NCI-H2107 treated with DMSO at 0.1 percent for 48 hours (cell line): ENCODE measurements at regions not wholly inside any gene's neighbourhood (a gene's known extent, or its start where the extent isn't known, plus 50 kb on each side); places are given as distances from the start of the nearest gene placed in this dataset.

ENCODE experiments used
- DNase-seq: peaks from one replicate; lab custom pipeline; 2025; ENCODE audit not compliant: unreplicated experiment; lab: John Stamatoyannopoulos, UW

DNA sequence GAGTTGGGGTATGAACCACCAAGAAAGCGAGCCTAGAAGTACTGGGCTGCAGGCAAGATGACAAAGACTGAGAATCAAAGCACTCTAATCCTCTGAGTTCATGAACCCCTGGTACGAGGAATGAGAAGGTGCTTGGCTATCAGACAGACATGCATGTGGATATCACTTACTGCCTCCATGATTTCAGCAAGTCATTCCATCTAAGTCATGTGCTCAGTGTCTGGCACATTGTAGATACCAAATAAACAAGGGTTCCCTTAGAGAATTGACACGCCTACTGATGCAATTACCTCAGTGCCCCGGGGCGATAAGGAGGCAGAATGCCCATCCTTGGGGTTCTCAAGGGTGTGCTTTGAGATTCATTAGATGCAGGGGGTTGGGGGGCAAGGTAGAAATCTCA is 125.6 kb upstream of the PKDCC start:
- no peak for DNase-seq

- no peak for DNase-seq
Observed at GRCh38 chr2:41923156-41923786, 124.5 kb upstream of the PKDCC start.

DNA sequence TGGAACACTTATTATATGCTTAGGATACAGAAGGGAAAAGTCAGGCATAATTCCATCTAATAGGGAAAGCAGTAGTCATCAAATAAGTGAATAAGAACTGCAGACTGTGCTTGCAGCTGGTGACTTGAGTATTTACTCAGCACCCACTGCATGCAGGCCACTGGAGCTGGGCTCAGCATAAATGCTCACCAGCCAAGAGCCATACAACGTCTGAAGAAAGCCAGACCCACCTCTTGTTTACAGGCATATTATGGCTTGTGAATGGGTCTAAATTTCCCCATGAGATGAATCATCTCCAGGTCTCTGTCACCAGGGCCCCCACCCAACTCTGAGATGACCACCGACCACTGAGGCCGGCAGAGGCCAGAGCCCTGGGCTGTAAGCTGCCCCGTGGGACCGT is 123.8 kb upstream of the PKDCC start:
- no peak for DNase-seq

GRCh38 chr2:41924709-41925408 is 123.0 kb upstream of the PKDCC start:
- DNase-seq = no peak

GRCh38 chr2:41925712-41926111 is 122.1 kb upstream of the PKDCC start:
- no peak for DNase-seq

DNA sequence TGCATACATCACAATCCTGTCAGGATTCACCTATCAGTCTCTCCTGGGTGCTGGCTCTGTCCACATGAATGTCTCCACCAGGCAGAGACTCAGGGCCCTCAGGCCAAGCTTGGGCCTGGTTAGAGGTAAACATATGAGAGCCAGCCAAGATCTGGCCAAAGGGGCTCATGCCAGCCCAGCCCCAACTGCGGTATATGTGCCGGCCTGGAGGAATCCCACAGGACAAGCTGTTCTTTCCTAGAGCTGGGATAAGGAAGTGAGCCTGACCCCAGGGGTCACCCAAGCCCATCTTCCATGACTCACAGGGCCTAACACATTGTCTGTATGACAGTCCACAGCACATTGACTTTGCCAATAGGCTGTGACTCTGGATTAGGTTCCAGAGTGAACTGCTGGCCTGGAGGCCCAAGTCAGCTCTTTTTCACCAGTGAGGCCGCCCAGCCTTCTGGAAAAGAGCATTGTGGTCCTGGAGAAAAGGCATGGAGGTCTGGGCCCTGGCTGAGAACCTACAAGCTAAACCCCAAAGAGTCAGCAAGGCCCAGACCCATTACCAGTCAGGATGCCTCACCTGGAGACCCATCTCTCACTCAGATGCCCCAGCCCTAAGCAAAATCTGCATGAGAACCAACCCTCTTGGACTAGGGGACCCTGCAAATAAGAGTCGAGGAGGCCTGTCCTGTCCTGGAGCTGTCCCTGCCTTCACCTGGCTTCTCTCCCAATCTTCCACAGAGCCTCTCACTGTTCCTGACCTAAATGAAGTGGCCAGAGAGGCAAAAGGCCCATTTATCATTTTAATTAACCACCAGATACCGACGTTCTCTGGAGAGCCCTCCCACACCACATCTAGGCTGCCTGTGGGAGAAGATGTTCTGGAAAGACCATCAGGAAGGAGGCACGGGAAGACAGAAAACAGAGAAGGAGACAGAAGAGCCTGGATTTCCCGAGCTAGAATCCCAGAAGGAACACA is 120.9 kb upstream of the PKDCC start:
- DNase-seq = no peak

DNA sequence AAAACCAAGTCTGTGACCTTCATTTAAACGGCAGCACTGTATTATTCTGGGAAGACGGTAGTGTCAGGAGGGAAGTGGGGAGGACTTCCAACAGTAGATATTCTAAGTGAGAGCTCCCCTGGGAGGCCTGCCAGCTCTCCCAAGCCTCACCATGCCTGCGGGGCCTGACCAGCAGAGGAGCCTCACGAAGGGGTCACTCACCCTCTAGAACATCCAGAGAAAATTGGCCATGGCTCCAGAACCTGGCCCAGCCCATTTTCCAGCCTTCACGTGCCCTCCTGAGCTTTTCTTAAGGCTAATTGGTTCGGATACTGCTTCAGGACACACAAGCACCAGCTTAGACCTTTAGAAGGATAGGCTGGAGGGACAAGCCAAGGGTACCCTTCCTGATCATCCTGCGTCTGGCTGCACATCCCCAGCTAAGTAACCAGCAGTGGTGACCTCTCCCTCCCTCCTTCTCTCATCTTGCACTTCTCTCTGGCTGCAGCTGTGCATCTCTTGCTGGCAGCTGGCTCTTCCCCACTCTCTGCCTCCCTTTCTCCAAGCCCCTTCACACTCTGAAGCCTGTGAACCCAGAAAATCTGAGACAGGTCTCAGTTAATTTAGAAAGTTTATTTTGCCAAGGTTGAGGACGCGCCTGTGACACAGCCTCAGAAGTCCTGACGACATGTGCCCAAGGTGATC is 120.1 kb upstream of the PKDCC start:
- DNase-seq = no peak

GRCh38 chr2:41928526-41928925 is 119.3 kb upstream of the PKDCC start:
- no peak for DNase-seq

GRCh38 chr2:41930807-41931566 is 116.8 kb upstream of the PKDCC start:
- DNase-seq = no peak

DNA sequence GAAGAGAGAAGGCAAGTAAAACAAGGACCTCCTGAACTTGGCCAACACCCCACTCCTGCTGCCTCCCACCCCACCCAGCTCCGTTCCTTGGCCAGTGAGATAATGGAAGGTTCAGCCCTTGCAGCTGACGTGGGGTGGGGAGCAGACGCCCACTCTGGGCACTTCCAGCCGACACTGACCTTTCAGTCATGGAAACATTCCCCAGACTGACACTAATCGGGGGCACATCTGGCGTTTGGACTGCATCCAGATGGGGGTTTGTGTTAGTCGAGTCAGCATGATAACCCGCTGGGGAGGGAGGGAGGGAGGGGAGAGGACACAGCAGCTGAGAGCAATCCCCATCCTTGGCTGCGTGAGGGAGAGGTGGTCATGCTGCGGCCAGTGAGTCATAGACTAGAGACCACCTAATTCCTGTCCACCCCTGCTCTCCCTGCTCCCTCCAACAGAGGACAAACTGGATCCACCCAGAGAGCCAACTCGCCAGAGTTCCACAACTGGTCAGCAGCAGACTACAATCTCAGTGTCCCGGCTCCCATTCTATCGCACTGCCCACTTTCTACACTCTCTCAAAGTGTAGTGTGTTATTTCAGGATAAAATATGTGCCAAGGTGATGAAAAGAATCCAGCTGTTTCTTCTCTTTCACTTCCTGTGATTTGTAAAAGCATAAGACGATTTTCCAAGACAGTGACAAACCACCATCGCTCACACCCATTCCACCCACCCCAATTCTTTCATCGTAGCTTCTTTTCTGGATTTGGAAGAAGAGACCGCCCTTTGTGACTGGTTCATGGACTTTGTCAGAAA is 115.4 kb upstream of the PKDCC start:
- no peak for DNase-seq

GRCh38 chr2:41933046-41933420 is 114.8 kb upstream of the PKDCC start:
- no peak for DNase-seq

DNA sequence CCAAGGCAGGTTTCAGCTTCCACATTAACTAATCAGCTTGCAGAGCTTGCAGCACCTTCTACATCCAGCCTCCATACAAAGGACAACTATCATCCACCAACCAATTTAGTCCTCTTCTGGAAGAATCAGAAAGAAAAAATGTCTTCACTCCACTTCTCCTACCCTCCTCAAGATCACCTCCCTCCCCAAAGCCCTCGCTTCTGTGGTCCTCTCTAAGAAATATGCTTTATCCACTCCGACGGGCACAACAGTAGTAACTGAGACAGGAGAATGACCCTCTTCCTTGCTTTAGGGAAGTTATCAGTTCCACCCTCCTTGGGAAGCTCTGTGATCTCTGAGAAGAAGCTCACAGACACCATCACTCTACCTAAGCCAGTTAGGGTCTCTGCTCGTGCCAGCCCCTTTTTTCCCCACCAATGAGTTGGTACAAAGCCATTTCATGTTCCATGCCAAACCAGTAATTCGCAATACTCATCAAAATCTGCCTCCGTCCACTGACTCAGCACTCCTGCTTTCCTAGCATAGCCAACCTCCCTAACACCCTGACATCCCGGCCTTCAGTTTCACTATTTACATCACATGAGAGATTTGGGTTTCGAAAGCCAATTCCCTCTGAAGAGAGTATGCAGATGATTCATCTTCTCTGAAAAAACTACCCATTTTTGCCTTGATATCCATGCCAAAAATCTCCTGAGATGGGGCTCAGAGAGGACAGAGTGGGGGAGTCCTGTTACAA is 114.1 kb upstream of the PKDCC start:
- no peak for DNase-seq

- DNase-seq = no peak
Observed at GRCh38 chr2:41934329-41934958, 113.4 kb upstream of the PKDCC start.

- DNase-seq = no peak
Observed at GRCh38 chr2:41935002-41935401, 112.8 kb upstream of the PKDCC start.

GRCh38 chr2:41935825-41936224 is 112.0 kb upstream of the PKDCC start:
- no peak for DNase-seq

DNA sequence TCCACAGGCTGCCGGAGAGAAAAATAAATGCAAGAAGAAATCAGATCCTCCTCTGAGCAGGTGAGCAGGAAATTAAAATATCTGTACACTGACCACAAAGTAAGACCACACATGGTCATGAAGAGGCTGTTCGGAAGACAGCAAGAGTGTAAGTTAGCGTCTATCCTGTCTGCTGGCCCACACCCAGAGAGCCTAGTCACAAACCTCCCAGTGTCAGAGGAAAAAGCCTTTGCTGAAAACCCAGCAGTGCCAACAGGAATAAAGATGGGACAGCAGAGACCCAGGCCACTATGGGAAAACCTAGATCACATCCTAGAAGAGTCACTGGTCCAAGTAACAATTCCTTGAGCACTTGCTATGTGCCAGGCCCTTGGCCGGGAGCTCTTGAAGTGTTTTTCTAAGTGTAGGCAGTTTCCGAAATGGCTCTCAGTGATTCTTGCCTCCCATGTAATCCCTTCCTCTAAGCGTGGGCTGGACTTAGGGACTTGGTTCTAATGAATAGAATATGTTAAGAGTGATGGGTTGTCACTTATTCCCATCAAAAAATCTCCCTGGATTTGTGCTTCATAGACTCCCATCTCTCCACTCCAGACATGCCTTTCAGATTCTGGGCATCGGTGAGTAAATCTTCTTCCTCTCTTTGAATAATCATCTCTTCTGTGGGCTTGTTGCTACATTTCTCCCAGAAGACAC is 110.9 kb upstream of the PKDCC start:
- DNase-seq = no peak

DNA sequence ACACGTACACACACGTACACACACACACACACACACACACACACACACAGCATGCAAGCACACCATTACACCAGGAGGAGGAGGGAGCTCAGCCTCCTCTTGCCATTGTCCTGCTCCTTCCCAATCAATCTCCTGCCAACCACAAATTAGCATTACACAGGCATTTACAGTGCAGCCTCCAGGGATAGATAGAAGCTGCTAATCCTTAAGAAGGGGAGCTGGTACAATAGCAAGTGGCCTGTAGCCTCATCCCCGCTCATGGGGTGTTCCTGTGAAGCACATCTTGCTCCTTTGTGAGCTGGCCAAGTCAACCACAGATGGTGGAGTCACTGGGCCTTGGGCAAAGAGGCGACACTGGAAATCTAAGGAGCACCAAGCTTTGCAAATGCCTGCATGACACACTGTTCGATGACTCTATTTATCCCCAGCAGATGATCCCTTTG is 110.3 kb upstream of the PKDCC start:
- no peak for DNase-seq
